Sigmoid colon (tissue), 6 donors: ENCODE measurements at regions not wholly inside any gene's neighbourhood (a gene's known extent, or its start where the extent isn't known, plus 50 kb on each side); places are given as distances from the start of the nearest gene placed in this dataset.

ENCODE experiments used
- DNase-seq: peaks from one replicate; pipeline ENCODE4 v3.0.0-alpha.2; 2019
- H3K27ac ChIP-seq, 4 donors: fragments of 200-600 bp; sonication (generic); one replicate each; pipeline ENCODE4 v1.5.1; 2016 to 2019; ENCODE audit warnings: mild to moderate bottlenecking in 1 of 4
- H3K27me3 ChIP-seq, 3 donors: fragments of 200-600 bp; sonication (generic); one replicate each; pipeline ENCODE4 v1.5.1; 2019; ENCODE audit warnings: mild to moderate bottlenecking in 1 of 3
- H3K36me3 ChIP-seq, 4 donors: fragments of 200-600 bp; sonication (generic); one replicate each; pipeline ENCODE4 v1.5.1; 2016 to 2019
- H3K4me1 ChIP-seq, 4 donors: fragments of 200-600 bp; sonication (generic); one replicate each; pipeline ENCODE4 v1.5.1; 2017 to 2019
- H3K4me3 ChIP-seq, 4 donors: fragments of 200-600 bp; sonication (generic); one replicate each; pipeline ENCODE4 v1.5.1; 2017 to 2019; ENCODE audit warnings: mild to moderate bottlenecking in 2 of 4, moderate library complexity in 1 of 4
- H3K9me3 ChIP-seq, 4 donors: fragments of 200-600 bp in 3 of 4; sonication (generic) in 3 of 4; one replicate each; pipeline versions ENCODE4 v1.5.1 to v1.6.1; 2013 to 2019
- EP300 ChIP-seq, 4 donors: sonication (generic); formaldehyde crosslinking; IDR thresholded peaks; one replicate each; pipeline ENCODE4 v1.6.1; 2017; ENCODE audit warnings: antibody characterized with exemption in 4 of 4
- POLR2A ChIP-seq, 2 donors: fragments of 450-650 bp; IDR thresholded peaks; one replicate each; pipeline ENCODE4 v1.6.1; 2016; ENCODE audit warnings: antibody characterized with exemption in 2 of 2, mild to moderate bottlenecking in 2 of 2, moderate library complexity in 2 of 2
- POLR2AphosphoS5 ChIP-seq, 4 donors: sonication (generic); formaldehyde crosslinking; IDR thresholded peaks; one replicate each; pipeline ENCODE4 v1.6.1; 2017; ENCODE audit warnings: antibody characterized with exemption in 4 of 4
- WGBS, 2 donors: extraction: QIAGEN DNeasy Blood & Tissue Kit; methylation state at CpG; one replicate each; pipeline ENCODE4 v1.1.7; 2013; 5-methylcytosine and 5-hydroxymethylcytosine counted together
- intact Hi-C: fragments of 100-400 bp; cut with DNase I; formaldehyde crosslinking; loops from one replicate; pipeline ENCODE4 v1.15.1; 2023
- TF ChIP-seq, protein P1 (sequence below), 4 experiments: fragments of 450-650 bp in 3 of 4; fragments of 200-600 bp in 1 of 4; IDR thresholded peaks; one replicate each; pipeline ENCODE4 v1.5.1; 2016 to 2019; ENCODE audit warnings: antibody characterized with exemption in 4 of 4, mild to moderate bottlenecking in 3 of 4, moderate library complexity in 2 of 4
- donor health status: healthy with polysubstance abuse.
- donor health status: healthy.

- intact Hi-C loops = no loop called here
- H3K9me3 ChIP-seq = peaks cover 0 to 3% (median 0%) of the 10 kb centered on the region in 4 donors
- no peaks in the 10 kb centered on the region for H3K36me3 ChIP-seq
- H3K27ac ChIP-seq = peak overlapping the region in 3 of 4 donors; percentile 69 to 74 (median 70)
- no peaks in the 10 kb centered on the region for H3K27me3 ChIP-seq
- 94 to 96% methylated on average over 4 of the region's 4 CpGs for WGBS, 2 donors
- no peak overlapping the region for H3K4me3 ChIP-seq
- no peak for TF ChIP-seq POLR2A (IDR thresholded peaks at IDR 0.05)
- TF ChIP-seq POLR2AphosphoS5 (IDR thresholded peaks at IDR 0.05) = no peak
- TF ChIP-seq EP300 (IDR thresholded peaks at IDR 0.05) = no peak
- TF ChIP-seq, protein P1, sequence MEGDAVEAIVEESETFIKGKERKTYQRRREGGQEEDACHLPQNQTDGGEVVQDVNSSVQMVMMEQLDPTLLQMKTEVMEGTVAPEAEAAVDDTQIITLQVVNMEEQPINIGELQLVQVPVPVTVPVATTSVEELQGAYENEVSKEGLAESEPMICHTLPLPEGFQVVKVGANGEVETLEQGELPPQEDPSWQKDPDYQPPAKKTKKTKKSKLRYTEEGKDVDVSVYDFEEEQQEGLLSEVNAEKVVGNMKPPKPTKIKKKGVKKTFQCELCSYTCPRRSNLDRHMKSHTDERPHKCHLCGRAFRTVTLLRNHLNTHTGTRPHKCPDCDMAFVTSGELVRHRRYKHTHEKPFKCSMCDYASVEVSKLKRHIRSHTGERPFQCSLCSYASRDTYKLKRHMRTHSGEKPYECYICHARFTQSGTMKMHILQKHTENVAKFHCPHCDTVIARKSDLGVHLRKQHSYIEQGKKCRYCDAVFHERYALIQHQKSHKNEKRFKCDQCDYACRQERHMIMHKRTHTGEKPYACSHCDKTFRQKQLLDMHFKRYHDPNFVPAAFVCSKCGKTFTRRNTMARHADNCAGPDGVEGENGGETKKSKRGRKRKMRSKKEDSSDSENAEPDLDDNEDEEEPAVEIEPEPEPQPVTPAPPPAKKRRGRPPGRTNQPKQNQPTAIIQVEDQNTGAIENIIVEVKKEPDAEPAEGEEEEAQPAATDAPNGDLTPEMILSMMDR (IDR thresholded peaks at IDR 0.05) = no peak
- H3K4me1 ChIP-seq = peaks cover 0 to 44% (median 26%) of the 10 kb centered on the region in 4 donors
- no peak for DNase-seq
Measured at GRCh38 chr1:184285401-184286087, 101.3 kb upstream of the C1orf21 start.

DNA sequence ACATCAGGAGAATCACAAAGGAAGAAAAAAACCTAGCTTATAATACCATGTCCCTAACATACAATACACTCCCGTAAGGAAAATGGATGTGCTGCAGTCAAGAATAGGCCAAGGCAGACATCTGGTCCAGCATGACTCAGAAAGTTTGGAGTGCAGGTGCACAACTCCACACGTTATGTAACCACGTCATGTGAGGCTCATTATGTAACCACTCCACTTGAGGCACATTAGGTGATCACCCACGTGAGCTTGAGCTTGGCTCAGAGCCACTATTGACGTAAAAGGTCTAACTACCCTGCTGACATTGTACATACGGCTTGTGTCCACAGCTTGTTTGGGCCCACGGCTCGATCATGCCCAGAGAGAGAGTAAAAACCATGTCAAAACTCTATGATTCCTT, 99.8 kb upstream of the C1orf21 start:
- Histone ChIP-seq H3K4me3 (no peak overlapping the region), H3K9me3 (peaks cover 0 to 3% (median 0%) of the 10 kb centered on the region in 4 donors), H3K36me3 (no peaks in the 10 kb centered on the region), H3K27ac (peak overlapping the region in 1 of 4 donors; percentile 24), H3K4me1 (peaks cover 0 to 44% (median 26%) of the 10 kb centered on the region in 4 donors), H3K27me3 (no peaks in the 10 kb centered on the region)
- peak; percentile 77 for DNase-seq
- intact Hi-C loops = no loop called here
- 76 to 79% methylated on average over 8 of the region's 8 CpGs for WGBS, 2 donors
- TF ChIP-seq EP300 (IDR thresholded peaks at IDR 0.05) (peak in 2 of 4 donors; percentile 17 to 54), POLR2AphosphoS5 (IDR thresholded peaks at IDR 0.05) (peak; percentile 30 to 64 (median 48)), POLR2A (IDR thresholded peaks at IDR 0.05) (no peak)
- TF ChIP-seq, protein P1 (IDR thresholded peaks at IDR 0.05) = no peak

GRCh38 chr1:184289825-184290550, 96.8 kb upstream of the C1orf21 start:
- Histone ChIP-seq H3K4me3 (no peak overlapping the region), H3K36me3 (no peaks in the 10 kb centered on the region), H3K27ac (no peak overlapping the region), H3K4me1 (peaks cover 0 to 19% (median 9%) of the 10 kb centered on the region in 4 donors), H3K27me3 (no peaks in the 10 kb centered on the region), H3K9me3 (peaks cover 0 to 3% (median 0%) of the 10 kb centered on the region in 4 donors)
- DNase-seq = no peak
- 83 to 90% methylated on average over 5 of the region's 5 CpGs for WGBS, 2 donors
- intact Hi-C loops = no loop called here
- TF ChIP-seq EP300 (IDR thresholded peaks at IDR 0.05) (no peak), POLR2AphosphoS5 (IDR thresholded peaks at IDR 0.05) (no peak), POLR2A (IDR thresholded peaks at IDR 0.05) (no peak)
- TF ChIP-seq, protein P1 (IDR thresholded peaks at IDR 0.05) = no peak

DNA sequence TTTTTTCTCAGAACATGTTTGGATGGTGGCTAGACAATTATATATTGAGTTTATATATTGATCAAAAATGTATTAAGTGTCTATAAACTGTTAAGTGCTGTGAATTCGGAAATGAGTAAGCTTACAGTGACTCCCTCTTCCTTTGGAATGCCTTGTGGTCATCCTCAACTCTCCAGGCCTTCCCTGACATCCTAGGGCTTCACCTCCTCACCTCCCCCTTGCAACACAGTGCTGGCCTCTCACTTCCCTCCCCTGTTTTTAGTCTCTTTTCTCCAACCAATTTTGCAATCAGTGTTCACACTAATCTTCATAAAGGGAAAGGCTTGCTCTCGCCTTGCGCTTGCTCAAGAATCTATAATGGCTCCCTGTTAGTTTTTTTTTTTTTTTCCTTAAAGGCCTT, 95.1 kb upstream of the C1orf21 start:
- Histone ChIP-seq H3K4me3 (no peak overlapping the region), H3K27ac (no peak overlapping the region), H3K27me3 (no peaks in the 10 kb centered on the region), H3K4me1 (peaks cover 0 to 15% (median 8%) of the 10 kb centered on the region in 4 donors), H3K9me3 (peaks cover 0 to 3% (median 0%) of the 10 kb centered on the region in 4 donors), H3K36me3 (no peaks in the 10 kb centered on the region)
- no peak for DNase-seq
- TF ChIP-seq POLR2A (IDR thresholded peaks at IDR 0.05) (no peak), EP300 (IDR thresholded peaks at IDR 0.05) (no peak), POLR2AphosphoS5 (IDR thresholded peaks at IDR 0.05) (no peak)
- TF ChIP-seq, protein P1 (IDR thresholded peaks at IDR 0.05) = no peak
- intact Hi-C loops = no loop called here
- 73 to 91% methylated on average over 3 of the region's 3 CpGs for WGBS, 2 donors
